ENCODE measurements at regions not wholly inside any gene's neighbourhood (a gene's known extent, or its start where the extent isn't known, plus 50 kb on each side); places are given as distances from the start of the nearest gene placed in this dataset.
A peak's percentile ranks its signal among the peaks of the same experiment; 100 is the strongest.

DNA sequence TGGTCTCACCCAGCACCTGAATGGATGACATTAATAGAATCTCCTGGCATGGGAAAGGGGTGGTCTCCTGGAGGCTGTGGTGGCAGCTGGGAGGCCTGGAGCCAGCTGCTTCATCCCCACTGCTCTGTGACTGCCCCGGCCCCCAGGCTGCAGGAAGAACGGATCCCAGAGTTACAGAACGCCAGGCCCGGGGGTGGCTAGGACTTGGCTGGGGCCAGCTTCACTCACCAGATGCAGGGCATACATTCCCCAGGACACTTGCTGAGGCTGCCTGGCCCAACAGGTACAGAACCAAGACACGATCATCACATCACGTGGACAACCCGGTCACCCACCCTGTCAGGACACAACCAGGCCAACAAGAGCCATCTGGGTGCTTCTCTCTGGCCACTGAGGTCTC, 178.6 kb upstream of the SALL3 start:
- H3K4me1 ChIP-seq = no peaks in the 10 kb centered on the region
- H3K27ac ChIP-seq = no peak overlapping the region
- ATAC-seq = no peak
- DNase-seq = no peak
- H3K36me3 ChIP-seq = no peaks in the 10 kb centered on the region
- intact Hi-C loops (cut with DNase I) = no loop called here
- no peak overlapping the region for H3K4me3 ChIP-seq
- H3K9me3 ChIP-seq = no peaks in the 10 kb centered on the region
- no peaks in the 10 kb centered on the region for H3K27me3 ChIP-seq (ENCODE audit: low read depth)
- TF ChIP-seq, protein P1, sequence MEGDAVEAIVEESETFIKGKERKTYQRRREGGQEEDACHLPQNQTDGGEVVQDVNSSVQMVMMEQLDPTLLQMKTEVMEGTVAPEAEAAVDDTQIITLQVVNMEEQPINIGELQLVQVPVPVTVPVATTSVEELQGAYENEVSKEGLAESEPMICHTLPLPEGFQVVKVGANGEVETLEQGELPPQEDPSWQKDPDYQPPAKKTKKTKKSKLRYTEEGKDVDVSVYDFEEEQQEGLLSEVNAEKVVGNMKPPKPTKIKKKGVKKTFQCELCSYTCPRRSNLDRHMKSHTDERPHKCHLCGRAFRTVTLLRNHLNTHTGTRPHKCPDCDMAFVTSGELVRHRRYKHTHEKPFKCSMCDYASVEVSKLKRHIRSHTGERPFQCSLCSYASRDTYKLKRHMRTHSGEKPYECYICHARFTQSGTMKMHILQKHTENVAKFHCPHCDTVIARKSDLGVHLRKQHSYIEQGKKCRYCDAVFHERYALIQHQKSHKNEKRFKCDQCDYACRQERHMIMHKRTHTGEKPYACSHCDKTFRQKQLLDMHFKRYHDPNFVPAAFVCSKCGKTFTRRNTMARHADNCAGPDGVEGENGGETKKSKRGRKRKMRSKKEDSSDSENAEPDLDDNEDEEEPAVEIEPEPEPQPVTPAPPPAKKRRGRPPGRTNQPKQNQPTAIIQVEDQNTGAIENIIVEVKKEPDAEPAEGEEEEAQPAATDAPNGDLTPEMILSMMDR (IDR thresholded peaks at IDR 0.05) = no peak

DNA sequence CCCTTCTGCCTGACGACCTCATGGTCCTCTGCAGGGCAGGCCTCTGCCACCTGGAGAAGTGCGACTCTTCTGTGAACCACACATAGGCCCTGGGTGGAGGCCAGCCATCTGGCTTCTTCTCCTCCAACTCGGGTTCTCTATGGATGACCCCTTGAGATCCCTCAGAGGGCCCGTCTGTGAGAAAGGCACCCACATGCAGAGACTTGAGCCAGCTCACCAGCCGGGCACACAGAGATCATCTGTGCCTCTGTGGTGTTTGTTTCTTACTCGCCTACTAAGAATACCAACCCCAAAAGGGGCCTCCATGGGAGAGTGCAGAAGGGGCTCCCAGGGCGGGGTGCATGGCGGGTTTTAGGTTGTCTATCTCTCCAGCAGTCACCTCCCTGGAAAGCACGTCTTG, 176.5 kb upstream of the SALL3 start:
- TF ChIP-seq, protein P1 (IDR thresholded peaks at IDR 0.05) = no peak
- intact Hi-C loops (cut with DNase I) = no loop called here
- DNase-seq = no peak
- Histone ChIP-seq H3K27me3 (ENCODE audit: low read depth) (peaks cover 6% of the 10 kb centered on the region), H3K4me3 (no peak overlapping the region), H3K4me1 (no peaks in the 10 kb centered on the region), H3K9me3 (no peaks in the 10 kb centered on the region), H3K27ac (no peak overlapping the region), H3K36me3 (no peaks in the 10 kb centered on the region)
- no peak for ATAC-seq

DNA sequence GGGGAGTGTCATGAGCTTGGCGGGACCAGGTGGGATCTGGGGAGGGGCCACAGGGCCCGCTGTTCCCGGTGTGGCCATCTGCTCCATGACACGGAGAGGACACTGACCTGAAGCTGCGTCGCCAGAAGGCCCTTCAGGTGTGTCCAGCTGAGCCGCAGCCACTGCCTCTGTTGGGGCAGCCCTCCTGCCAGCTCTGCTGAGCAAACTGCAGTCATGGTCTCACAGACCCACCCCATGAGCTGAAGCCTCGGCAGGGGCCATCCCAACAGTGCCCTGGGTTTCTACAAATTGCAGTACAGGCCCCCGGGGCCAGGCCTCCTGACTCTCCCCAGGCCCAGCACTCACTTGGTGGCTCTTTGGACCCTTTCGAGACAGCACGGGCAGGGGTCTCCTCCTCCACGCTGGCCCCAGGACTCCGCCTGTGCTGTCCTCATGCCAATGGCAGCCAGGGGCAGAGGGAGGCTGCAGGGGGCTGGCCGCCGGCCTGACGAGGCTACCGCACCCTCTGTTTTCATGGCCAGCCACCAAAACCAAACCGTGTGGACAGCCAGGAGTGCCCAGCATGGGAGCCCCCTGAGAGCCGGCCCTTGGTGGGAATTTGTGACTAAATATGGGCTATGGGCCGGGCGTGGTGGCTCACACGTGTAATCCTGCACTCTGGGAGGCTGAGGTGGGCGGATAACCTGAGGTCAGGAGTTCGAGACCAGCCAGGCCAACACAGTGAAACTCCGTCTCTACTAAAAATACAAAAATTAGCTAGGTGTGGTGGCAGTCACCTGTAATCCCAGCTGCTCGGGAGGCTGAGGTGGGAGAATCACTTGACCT, 175.2 kb upstream of the SALL3 start:
- Histone ChIP-seq H3K4me3 (no peak overlapping the region), H3K27ac (no peak overlapping the region), H3K9me3 (no peaks in the 10 kb centered on the region), H3K36me3 (no peaks in the 10 kb centered on the region), H3K4me1 (no peaks in the 10 kb centered on the region), H3K27me3 (ENCODE audit: low read depth) (peaks cover 6% of the 10 kb centered on the region)
- intact Hi-C loops (cut with DNase I) = no loop called here
- TF ChIP-seq, protein P1 (IDR thresholded peaks at IDR 0.05) = no peak
- ATAC-seq (no peak), DNase-seq (no peak)

DNA sequence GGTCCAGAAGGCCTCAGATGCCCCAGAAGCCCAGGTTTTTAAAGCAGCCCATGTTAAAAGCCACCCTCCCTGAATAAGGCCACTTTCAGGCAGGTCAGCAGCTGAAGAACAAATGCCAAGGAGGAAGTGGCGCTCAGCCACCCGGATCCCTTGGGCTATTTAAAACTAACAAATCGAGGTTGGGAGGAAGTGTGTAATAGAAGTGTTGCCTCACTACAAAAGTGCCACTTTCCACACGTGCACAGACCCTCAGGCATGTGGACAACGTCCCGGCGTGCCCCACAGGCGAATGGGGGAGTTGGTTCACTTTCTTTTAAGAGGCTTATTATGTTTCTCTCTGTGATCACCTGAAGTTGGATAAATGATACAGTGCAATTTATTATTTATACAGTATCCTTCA, 173.8 kb upstream of the SALL3 start:
- Histone ChIP-seq H3K4me1 (no peaks in the 10 kb centered on the region), H3K9me3 (no peaks in the 10 kb centered on the region), H3K4me3 (no peak overlapping the region), H3K27ac (no peak overlapping the region), H3K36me3 (no peaks in the 10 kb centered on the region), H3K27me3 (ENCODE audit: low read depth) (peaks cover 6% of the 10 kb centered on the region)
- ATAC-seq (peak in 1 of 2 donors; percentile 14), DNase-seq (no peak)
- intact Hi-C loops (cut with DNase I) = no loop called here
- TF ChIP-seq, protein P1 (IDR thresholded peaks at IDR 0.05) = no peak

DNA sequence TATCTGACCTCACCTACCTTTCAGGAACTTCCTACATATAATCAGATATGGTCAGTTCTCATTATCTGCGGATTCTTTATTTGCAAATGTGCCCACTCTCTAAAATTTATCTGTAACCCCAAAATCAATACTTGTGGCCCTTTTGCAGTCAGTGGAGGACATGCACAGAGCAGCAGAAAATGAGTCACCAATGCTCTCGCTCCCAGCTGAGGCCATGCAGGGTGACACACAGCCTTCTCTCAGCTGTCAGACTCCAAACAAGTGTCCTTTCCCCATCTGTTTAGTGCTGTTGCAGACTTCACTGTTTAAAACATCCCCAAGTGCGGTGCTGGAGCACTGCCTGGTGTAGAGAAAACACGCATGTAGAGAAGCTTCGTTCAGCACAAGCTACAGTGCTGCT, 171.9 kb upstream of the SALL3 start:
- DNase-seq (no peak), ATAC-seq (no peak)
- Histone ChIP-seq H3K4me3 (no peak overlapping the region), H3K36me3 (no peaks in the 10 kb centered on the region), H3K27me3 (ENCODE audit: low read depth) (peaks cover 6% of the 10 kb centered on the region), H3K27ac (no peak overlapping the region), H3K9me3 (no peaks in the 10 kb centered on the region), H3K4me1 (no peaks in the 10 kb centered on the region)
- TF ChIP-seq, protein P1 (IDR thresholded peaks at IDR 0.05) = no peak
- intact Hi-C loops (cut with DNase I) = no loop called here

All from lower lobe of right lung (tissue), 2 donors.